T-helper 17 cell (primary cell): ENCODE measurements at regions not wholly inside any gene's neighbourhood (a gene's known extent, or its start where the extent isn't known, plus 50 kb on each side); places are given as distances from the start of the nearest gene placed in this dataset.

Experiments used
- ATAC-seq: fragments of 150-1000 bp; cut with Tn5 transposase; 2 replicates; pipeline ENCODE4 v1.10.0; 2021; ENCODE audit warnings: mild to moderate bottlenecking, moderate library complexity
- DNase-seq, 3 donors: peaks; one replicate each; pipeline versions ENCODE4 v3.0.0 to v3.0.0-alpha.2; 2020 to 2021
- H3K9me3 ChIP-seq: one replicate; pipeline ENCODE4 v1.7.0; 2013; ENCODE audit warnings: low read length, mild to moderate bottlenecking; ENCODE audit not compliant: control insufficient read depth, poor library complexity, severe bottlenecking
- H3K27ac Mint-ChIP-seq: one replicate; pipeline ENCODE4 v1.8.0; 2022; ENCODE audit warnings: mild to moderate bottlenecking, moderate library complexity, mixed read lengths
- H3K27me3 Mint-ChIP-seq: one replicate; pipeline ENCODE4 v1.8.0; 2022; ENCODE audit warnings: mixed read lengths
- H3K36me3 Mint-ChIP-seq: one replicate; pipeline ENCODE4 v1.8.0; 2022; ENCODE audit warnings: low read depth, mixed read lengths
- H3K4me1 Mint-ChIP-seq: one replicate; pipeline ENCODE4 v1.8.0; 2022; ENCODE audit warnings: mild to moderate bottlenecking, mixed read lengths
- H3K4me3 Mint-ChIP-seq: one replicate; pipeline ENCODE4 v1.8.0; 2022; ENCODE audit warnings: mild to moderate bottlenecking, moderate library complexity, mixed read lengths

- Mint-ChIP-seq H3K4me1 (peaks cover 3% of the 10 kb centered on the region), H3K27me3 (peaks cover 6% of the 10 kb centered on the region), H3K36me3 (no peaks in the 10 kb centered on the region), H3K27ac (no peak overlapping the region), H3K4me3 (no peak overlapping the region)
- ATAC-seq: no peak
- DNase-seq: no peak
- no peaks in the 10 kb centered on the region for H3K9me3 ChIP-seq
Measured at GRCh38 chr5:54707841-54708240, 190.3 kb downstream of the SNX18 start.

- H3K4me3 Mint-ChIP-seq: no peak overlapping the region
- peaks cover 3% of the 10 kb centered on the region for H3K4me1 Mint-ChIP-seq
- H3K27me3 Mint-ChIP-seq: no peaks in the 10 kb centered on the region
- H3K9me3 ChIP-seq: no peaks in the 10 kb centered on the region
- no peaks in the 10 kb centered on the region for H3K36me3 Mint-ChIP-seq
- DNase-seq: no peak
- no peak overlapping the region for H3K27ac Mint-ChIP-seq
- no peak for ATAC-seq
Measured at GRCh38 chr5:54705994-54706653, 188.6 kb downstream of the SNX18 start.

- Mint-ChIP-seq H3K27me3 (no peaks in the 10 kb centered on the region), H3K27ac (no peak overlapping the region), H3K4me3 (no peak overlapping the region), H3K4me1 (peaks cover 3% of the 10 kb centered on the region), H3K36me3 (no peaks in the 10 kb centered on the region)
- ATAC-seq (no peak), DNase-seq (no peak)
- no peaks in the 10 kb centered on the region for H3K9me3 ChIP-seq
Measured at GRCh38 chr5:54704825-54705224, 187.3 kb downstream of the SNX18 start.

DNA sequence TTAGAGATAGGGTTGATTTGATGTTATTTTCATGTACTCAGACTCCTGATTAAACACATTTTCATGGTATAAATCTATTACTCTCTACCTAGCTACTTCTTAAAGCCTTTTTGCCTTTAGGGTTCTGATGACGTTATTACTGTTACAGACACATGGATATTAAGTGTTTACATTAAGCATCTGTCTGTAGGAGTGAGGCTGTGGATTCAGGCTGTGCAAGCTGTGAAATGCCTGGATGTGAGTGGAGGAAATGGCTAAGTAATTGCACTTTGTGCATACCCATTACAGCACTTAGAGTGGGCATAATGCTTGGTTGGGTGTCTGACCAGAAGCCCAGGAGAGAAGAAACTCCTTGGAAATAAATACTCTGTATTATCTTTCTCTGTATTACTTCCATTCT is 186.8 kb downstream of the SNX18 start:
- no peaks in the 10 kb centered on the region for H3K9me3 ChIP-seq
- Mint-ChIP-seq H3K4me1 (peaks cover 3% of the 10 kb centered on the region), H3K4me3 (no peak overlapping the region), H3K27me3 (no peaks in the 10 kb centered on the region), H3K36me3 (no peaks in the 10 kb centered on the region), H3K27ac (no peak overlapping the region)
- no peak for ATAC-seq
- DNase-seq: no peak

DNA sequence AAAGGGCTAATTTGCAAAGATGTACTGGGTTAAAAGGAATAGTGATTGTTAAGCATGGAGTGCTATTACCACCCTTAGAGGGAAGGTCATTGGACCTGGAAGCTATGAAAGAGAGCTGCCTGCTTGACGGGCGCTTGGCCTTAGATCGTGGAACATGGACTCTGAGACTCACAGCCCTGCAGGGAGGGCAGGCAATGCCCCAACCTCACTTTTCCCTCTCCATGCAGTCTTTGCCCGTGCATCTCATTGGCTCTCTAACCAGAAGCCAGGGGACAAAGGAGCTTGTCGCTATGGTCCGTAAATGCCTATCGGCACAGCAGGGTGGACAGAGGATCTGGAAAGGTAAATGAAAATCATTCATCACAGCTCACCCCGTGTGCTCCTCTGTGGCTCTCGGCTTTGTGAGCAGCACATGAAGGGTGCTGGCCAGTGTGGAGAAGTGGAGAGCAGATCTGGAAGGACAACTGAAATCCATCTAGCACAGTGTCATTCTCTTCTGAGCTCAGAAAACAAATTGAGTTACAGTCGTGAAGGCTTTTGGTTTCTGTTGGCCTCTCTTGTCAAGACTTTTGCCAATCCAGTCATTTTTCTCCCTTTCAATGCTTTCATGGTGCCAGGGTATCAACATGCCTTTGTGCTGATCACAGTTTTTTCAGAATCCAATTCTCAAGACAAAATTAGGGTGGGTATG is 186.2 kb downstream of the SNX18 start:
- Mint-ChIP-seq H3K27ac (no peak overlapping the region), H3K4me1 (peaks cover 3% of the 10 kb centered on the region), H3K27me3 (no peaks in the 10 kb centered on the region), H3K36me3 (no peaks in the 10 kb centered on the region), H3K4me3 (no peak overlapping the region)
- H3K9me3 ChIP-seq: no peaks in the 10 kb centered on the region
- DNase-seq (no peak), ATAC-seq (no peak)

- DNase-seq (no peak), ATAC-seq (no peak)
- H3K36me3 Mint-ChIP-seq: peaks cover 2% of the 10 kb centered on the region
- H3K4me3 Mint-ChIP-seq: no peak overlapping the region
- no peaks in the 10 kb centered on the region for H3K27me3 Mint-ChIP-seq
- no peaks in the 10 kb centered on the region for H3K9me3 ChIP-seq
- no peak overlapping the region for H3K27ac Mint-ChIP-seq
- peaks cover 6% of the 10 kb centered on the region for H3K4me1 Mint-ChIP-seq
Measured at GRCh38 chr5:54703133-54703532, 185.6 kb downstream of the SNX18 start.

DNA sequence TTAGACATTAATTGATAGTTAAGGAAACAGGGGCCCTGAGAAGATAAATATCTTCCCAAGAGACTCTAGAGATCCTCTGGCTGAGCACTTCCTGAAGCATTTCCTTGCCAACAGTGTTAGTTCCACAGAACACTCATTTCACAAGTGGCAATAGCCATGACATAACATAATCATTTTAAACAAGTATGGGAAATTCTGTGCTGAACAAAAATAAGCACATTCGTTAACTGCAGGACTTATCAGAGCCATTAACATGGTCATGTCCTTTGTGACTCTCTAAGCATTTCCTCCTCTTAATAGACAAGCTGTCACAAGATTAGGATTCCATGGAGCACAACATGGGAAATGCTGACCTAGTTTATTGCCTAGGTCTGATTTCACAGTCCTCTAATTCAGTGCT is 184.9 kb downstream of the SNX18 start:
- peaks cover 6% of the 10 kb centered on the region for H3K4me1 Mint-ChIP-seq
- DNase-seq (no peak), ATAC-seq (no peak)
- peaks cover 2% of the 10 kb centered on the region for H3K36me3 Mint-ChIP-seq
- no peak overlapping the region for H3K4me3 Mint-ChIP-seq
- no peaks in the 10 kb centered on the region for H3K27me3 Mint-ChIP-seq
- H3K27ac Mint-ChIP-seq: no peak overlapping the region
- H3K9me3 ChIP-seq: no peaks in the 10 kb centered on the region

- peaks cover 2% of the 10 kb centered on the region for H3K36me3 Mint-ChIP-seq
- H3K27me3 Mint-ChIP-seq: no peaks in the 10 kb centered on the region
- ATAC-seq: no peak
- no peak for DNase-seq
- no peak overlapping the region for H3K27ac Mint-ChIP-seq
- no peaks in the 10 kb centered on the region for H3K9me3 ChIP-seq
- H3K4me1 Mint-ChIP-seq: peaks cover 3% of the 10 kb centered on the region
- no peak overlapping the region for H3K4me3 Mint-ChIP-seq
Measured at GRCh38 chr5:54700986-54701578, 183.5 kb downstream of the SNX18 start.

DNA sequence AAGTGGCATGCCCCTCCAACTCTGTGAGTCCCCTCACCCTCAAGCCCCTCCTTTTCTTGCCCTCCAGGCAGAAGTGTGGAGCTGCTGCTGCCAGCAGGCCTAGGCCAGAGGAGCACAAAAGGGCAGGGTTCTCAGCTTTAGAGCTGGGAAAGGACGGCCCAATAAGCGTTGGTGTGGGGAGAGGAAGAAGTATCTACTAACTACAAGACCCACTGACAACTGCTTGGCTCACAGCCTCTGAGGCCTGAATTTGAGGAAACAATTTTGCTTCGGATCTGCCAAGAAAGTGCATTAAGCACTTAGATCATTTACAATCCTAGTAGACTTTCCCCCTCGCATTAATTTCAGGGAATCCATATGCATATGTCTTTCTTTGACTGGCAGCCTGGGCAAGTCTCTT is 179.4 kb downstream of the SNX18 start:
- Mint-ChIP-seq H3K27me3 (no peaks in the 10 kb centered on the region), H3K36me3 (peaks cover 2% of the 10 kb centered on the region), H3K27ac (no peak overlapping the region), H3K4me3 (no peak overlapping the region), H3K4me1 (peaks cover 3% of the 10 kb centered on the region)
- H3K9me3 ChIP-seq: no peaks in the 10 kb centered on the region
- DNase-seq (no peak), ATAC-seq (no peak)

GRCh38 chr5:54696346-54696745 is 178.8 kb downstream of the SNX18 start:
- H3K9me3 ChIP-seq: no peaks in the 10 kb centered on the region
- no peaks in the 10 kb centered on the region for H3K27me3 Mint-ChIP-seq
- ATAC-seq (no peak), DNase-seq (no peak)
- no peak overlapping the region for H3K4me3 Mint-ChIP-seq
- no peak overlapping the region for H3K27ac Mint-ChIP-seq
- peaks cover 3% of the 10 kb centered on the region for H3K4me1 Mint-ChIP-seq
- peaks cover 2% of the 10 kb centered on the region for H3K36me3 Mint-ChIP-seq

DNA sequence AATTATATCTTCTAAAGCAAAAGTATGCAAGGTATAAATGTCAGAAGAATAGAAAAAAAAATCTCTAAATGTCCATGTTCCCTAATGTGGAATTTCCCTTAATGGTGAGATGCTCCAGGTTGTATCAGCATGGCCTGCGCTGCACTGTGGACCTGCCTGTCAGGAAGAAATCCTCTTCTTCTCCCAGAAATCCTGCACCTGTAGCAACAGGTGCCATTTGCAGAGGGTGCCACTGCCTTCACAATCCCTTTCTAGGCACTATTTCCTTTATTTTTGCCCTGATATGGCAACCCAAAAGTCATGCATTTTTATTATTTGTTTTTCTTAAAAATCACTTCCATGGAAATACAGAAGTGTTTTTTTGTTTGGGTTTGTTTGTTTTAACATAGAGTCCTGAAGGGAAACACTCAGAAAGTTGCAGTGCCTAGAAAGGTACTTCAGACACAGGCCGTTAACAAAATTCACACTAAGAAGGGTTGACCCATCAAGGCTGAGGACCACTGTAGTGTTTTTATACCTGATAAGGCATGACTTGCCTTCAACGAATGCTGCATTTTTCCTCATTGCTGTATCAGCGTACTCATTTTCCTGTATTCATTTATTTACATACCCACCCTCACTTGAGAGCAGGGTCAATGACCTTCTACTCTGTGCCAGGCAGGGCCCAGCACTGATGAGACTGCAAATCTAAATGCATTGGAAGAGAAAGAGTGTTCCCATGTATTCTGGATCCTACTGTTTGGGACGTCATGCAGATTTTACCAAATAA is 177.8 kb downstream of the SNX18 start:
- no peaks in the 10 kb centered on the region for H3K27me3 Mint-ChIP-seq
- peaks cover 3% of the 10 kb centered on the region for H3K4me1 Mint-ChIP-seq
- H3K9me3 ChIP-seq: no peaks in the 10 kb centered on the region
- H3K27ac Mint-ChIP-seq: no peak overlapping the region
- ATAC-seq (no peak), DNase-seq (no peak)
- no peak overlapping the region for H3K4me3 Mint-ChIP-seq
- H3K36me3 Mint-ChIP-seq: peaks cover 2% of the 10 kb centered on the region

DNA sequence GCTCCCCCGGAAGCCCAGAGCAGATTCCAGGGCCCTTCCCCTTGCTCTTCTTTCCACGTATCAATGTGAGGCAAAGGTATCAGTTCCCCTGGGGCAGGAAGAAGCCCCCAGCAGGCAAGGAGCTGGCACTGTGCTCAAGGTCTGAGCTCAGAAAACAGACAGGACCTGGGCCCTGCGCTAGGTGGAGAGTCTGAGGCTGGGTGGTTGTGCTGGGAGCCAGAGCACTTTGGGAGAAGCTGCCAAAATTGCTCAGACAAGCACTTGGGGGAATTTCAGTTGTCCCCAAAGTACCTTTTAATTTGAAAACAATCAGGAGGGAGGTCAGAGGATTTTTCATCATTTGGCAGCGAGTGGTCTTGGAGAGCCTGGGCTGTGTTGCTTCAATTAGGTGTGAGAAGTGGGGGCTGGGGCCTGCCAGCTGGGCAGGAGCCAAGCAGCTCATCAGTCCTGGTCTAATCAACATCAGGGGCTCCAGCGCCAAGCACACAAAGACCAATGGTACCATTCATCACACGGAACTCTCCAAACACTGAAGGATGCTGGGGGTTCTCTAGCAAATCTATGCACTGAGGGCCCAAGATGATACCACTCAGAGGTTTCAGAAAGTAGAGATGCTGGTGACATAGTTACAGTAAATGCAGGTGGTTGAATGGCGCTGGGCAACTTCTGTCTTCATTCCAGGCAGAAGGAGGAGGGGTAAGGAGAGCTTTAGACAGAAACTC is 176.5 kb downstream of the SNX18 start:
- Mint-ChIP-seq H3K27ac (no peak overlapping the region), H3K36me3 (peaks cover 2% of the 10 kb centered on the region), H3K4me3 (no peak overlapping the region), H3K4me1 (peaks cover 3% of the 10 kb centered on the region), H3K27me3 (no peaks in the 10 kb centered on the region)
- no peak for DNase-seq
- H3K9me3 ChIP-seq: no peaks in the 10 kb centered on the region
- ATAC-seq: no peak

DNA sequence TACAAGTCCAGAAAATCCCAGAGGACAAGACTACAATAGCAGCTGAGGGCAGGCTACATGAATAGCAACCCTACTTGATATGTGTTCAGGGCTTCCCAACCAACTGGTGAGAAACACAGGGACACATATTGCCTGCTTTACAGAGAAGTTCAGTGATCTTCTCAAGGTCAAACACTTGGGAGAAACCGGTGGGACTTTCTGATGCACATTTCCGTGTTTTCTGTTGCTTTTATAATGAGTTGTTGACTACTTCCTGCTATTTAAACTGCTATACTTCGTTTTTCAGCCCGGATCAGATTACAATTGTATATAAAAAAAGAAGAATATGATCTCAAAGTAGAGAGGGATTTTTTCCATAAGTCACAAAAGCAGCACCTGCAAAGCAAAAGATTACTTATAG is 175.1 kb downstream of the SNX18 start:
- H3K27me3 Mint-ChIP-seq: no peaks in the 10 kb centered on the region
- no peaks in the 10 kb centered on the region for H3K36me3 Mint-ChIP-seq
- ATAC-seq (no peak), DNase-seq (no peak)
- no peak overlapping the region for H3K27ac Mint-ChIP-seq
- no peak overlapping the region for H3K4me3 Mint-ChIP-seq
- no peaks in the 10 kb centered on the region for H3K4me1 Mint-ChIP-seq
- H3K9me3 ChIP-seq: no peaks in the 10 kb centered on the region
